ENCODE measurements at regions not wholly inside any gene's neighbourhood (a gene's known extent, or its start where the extent isn't known, plus 50 kb on each side); places are given as distances from the start of the nearest gene placed in this dataset.

DNA sequence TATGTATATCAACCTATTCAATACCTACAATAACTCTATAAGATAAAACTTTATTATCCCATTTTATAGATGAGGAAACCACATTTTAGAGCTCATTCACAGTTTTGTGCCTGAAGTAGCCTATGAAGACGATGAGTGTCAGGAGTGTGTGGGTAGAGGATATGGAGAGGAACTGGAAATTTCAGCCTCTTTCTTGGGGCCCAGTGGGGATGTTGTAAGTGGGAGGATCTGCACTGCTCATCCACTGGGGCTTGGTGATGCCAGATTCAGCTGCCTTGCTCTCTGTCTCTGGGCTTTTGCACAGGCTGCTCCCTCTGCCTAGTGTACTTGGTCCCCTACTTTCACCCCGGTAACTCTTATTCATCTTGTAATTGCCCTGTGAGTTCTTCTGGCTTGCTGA, 194.7 kb downstream of the SREK1 start:
- POLR2A ChIA-PET, result no interaction called here
- 90% methylated on average over 2 of the region's 2 CpGs for WGBS (ENCODE audit: insufficient coverage)
- no peak overlapping the region for H3K27ac ChIP-seq (ENCODE audit: insufficient read depth in 1 of 2, low read depth in 1 of 2, low read length in 2 of 2, poor library complexity in 1 of 2, severe bottlenecking in 2 of 2)
- H3K4me3 ChIP-seq (ENCODE audit: control insufficient read depth in 1 of 7, extremely low read depth in 1 of 7, insufficient read depth in 4 of 7, low read depth in 2 of 7, low read length in 6 of 7), result no peak overlapping the region
- peaks cover 0 to 5% (median 0%) of the 10 kb centered on the region in 5 experiments for H3K27me3 ChIP-seq (replicated peaks in 2 of 5; ENCODE audit: control insufficient read depth in 4 of 5, insufficient read depth in 5 of 5, low read length in 4 of 5)
- no peak for DNase-seq
- no peaks in the 10 kb centered on the region for H3K36me3 ChIP-seq (ENCODE audit: control insufficient read depth in 4 of 4, insufficient read depth in 4 of 4, low read length in 3 of 4)
- peaks cover 0 to 1% (median 0%) of the 10 kb centered on the region in 5 experiments for H3K9me3 ChIP-seq (ENCODE audit: control extremely low read depth in 1 of 5, control insufficient read depth in 4 of 5, insufficient read depth in 2 of 5, low read depth in 1 of 5, low read length in 4 of 5)
- CTCF ChIA-PET, result no interaction called here
- no peaks in the 10 kb centered on the region for H3K4me1 ChIP-seq (ENCODE audit: control extremely low read depth in 1 of 4, control insufficient read depth in 4 of 4, insufficient read depth in 4 of 4, low read length in 3 of 4)

DNA sequence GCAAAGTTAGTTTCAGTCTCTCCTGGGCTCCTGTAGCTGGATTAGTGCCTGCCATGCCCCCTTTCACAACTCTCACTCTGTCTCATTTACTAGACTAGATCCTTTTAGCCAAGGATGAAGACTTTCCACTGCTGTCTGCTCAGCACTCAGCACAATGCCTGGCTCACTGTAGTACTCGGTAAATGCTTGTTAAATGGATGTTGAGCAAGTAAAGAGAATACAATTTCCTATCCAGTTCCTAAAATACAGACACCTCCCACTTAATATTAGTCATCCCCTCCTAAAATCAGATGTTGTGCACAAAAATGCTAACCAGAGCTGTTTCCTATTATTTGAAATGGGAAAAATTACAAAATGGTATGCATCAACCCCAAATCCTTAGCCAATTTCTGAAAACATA, 195.8 kb downstream of the SREK1 start:
- no peak overlapping the region for H3K27ac ChIP-seq (ENCODE audit: insufficient read depth in 1 of 2, low read depth in 1 of 2, low read length in 2 of 2, poor library complexity in 1 of 2, severe bottlenecking in 2 of 2)
- no peaks in the 10 kb centered on the region for H3K36me3 ChIP-seq (ENCODE audit: control insufficient read depth in 4 of 4, insufficient read depth in 4 of 4, low read length in 3 of 4)
- WGBS (ENCODE audit: insufficient coverage), result no CpG with 5 or more reads among the region's 1 CpG
- no peak for DNase-seq
- H3K9me3 ChIP-seq (ENCODE audit: control extremely low read depth in 1 of 5, control insufficient read depth in 4 of 5, insufficient read depth in 2 of 5, low read depth in 1 of 5, low read length in 4 of 5), result peaks cover 0 to 1% (median 0%) of the 10 kb centered on the region in 5 experiments
- POLR2A ChIA-PET, result no interaction called here
- CTCF ChIA-PET, result no interaction called here
- H3K27me3 ChIP-seq (replicated peaks in 2 of 5; ENCODE audit: control insufficient read depth in 4 of 5, insufficient read depth in 5 of 5, low read length in 4 of 5), result peaks cover 0 to 5% (median 0%) of the 10 kb centered on the region in 5 experiments
- H3K4me1 ChIP-seq (ENCODE audit: control extremely low read depth in 1 of 4, control insufficient read depth in 4 of 4, insufficient read depth in 4 of 4, low read length in 3 of 4), result no peaks in the 10 kb centered on the region
- no peak overlapping the region for H3K4me3 ChIP-seq (ENCODE audit: control insufficient read depth in 1 of 7, extremely low read depth in 1 of 7, insufficient read depth in 4 of 7, low read depth in 2 of 7, low read length in 6 of 7)

DNA sequence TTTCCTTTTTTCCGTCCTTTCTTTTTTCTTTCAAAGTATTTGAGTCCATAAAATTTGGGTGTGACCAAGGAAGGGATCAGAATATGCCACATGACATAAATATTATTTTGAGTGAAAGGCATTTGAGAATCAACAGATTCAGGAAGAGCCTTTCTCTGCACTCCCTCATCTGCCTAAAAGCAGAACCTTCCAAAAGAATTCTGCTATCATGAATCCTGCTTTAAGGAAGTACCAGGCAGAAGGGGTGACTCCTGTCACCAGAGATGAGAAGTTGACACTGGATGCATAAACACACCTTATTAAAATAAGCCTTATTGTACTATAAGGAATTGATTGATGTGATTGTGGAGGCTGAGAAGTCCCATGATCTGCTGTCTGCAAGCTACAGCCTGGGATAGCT, 196.7 kb downstream of the SREK1 start:
- Histone ChIP-seq H3K4me3 (ENCODE audit: control insufficient read depth in 1 of 7, extremely low read depth in 1 of 7, insufficient read depth in 4 of 7, low read depth in 2 of 7, low read length in 6 of 7) (no peak overlapping the region), H3K27ac (ENCODE audit: insufficient read depth in 1 of 2, low read depth in 1 of 2, low read length in 2 of 2, poor library complexity in 1 of 2, severe bottlenecking in 2 of 2) (no peak overlapping the region), H3K9me3 (ENCODE audit: control extremely low read depth in 1 of 5, control insufficient read depth in 4 of 5, insufficient read depth in 2 of 5, low read depth in 1 of 5, low read length in 4 of 5) (peaks cover 0 to 1% (median 0%) of the 10 kb centered on the region in 5 experiments), H3K27me3 (replicated peaks in 2 of 5; ENCODE audit: control insufficient read depth in 4 of 5, insufficient read depth in 5 of 5, low read length in 4 of 5) (peaks cover 0 to 5% (median 0%) of the 10 kb centered on the region in 5 experiments), H3K4me1 (ENCODE audit: control extremely low read depth in 1 of 4, control insufficient read depth in 4 of 4, insufficient read depth in 4 of 4, low read length in 3 of 4) (no peaks in the 10 kb centered on the region), H3K36me3 (ENCODE audit: control insufficient read depth in 4 of 4, insufficient read depth in 4 of 4, low read length in 3 of 4) (no peaks in the 10 kb centered on the region)
- ChIA-PET POLR2A (interaction anchor here (0.7 kb wide), 1 partner anchor 11 kb away, joined by 3 read pairs; no protein-coding TSS in a partner anchor), CTCF (no interaction called here)
- WGBS (ENCODE audit: insufficient coverage), result no CpG with 5 or more reads among the region's 1 CpG
- no peak for DNase-seq

DNA sequence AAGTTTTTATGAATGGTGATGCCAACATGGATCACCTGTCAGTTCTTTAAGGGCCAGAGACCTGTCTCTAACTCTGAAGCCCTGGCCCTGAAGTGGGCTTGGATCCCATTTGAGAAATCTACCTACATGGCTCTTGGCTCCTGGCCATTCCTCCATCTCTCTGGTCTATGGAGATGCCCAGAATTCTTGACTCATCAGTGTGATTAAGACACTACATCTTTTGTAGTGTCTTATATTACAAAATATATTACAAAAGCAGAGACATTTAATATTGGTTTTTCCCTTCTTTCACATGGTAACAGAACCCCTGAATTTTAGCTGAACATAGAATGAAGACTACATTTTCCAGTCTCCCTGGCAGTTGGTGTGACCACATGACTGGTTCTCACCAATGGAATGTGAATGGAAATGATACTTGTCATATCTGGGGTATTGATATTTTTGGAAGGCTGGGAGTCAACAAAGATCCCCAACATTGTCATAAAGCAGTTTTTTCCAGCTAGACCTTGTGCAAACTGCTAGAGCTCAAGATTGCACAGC, 198.3 kb downstream of the SREK1 start:
- no peak for DNase-seq
- Histone ChIP-seq H3K4me3 (ENCODE audit: control insufficient read depth in 1 of 7, extremely low read depth in 1 of 7, insufficient read depth in 4 of 7, low read depth in 2 of 7, low read length in 6 of 7) (no peak overlapping the region), H3K4me1 (ENCODE audit: control extremely low read depth in 1 of 4, control insufficient read depth in 4 of 4, insufficient read depth in 4 of 4, low read length in 3 of 4) (no peaks in the 10 kb centered on the region), H3K27me3 (replicated peaks in 2 of 5; ENCODE audit: control insufficient read depth in 4 of 5, insufficient read depth in 5 of 5, low read length in 4 of 5) (peaks cover 0 to 5% (median 0%) of the 10 kb centered on the region in 5 experiments), H3K27ac (ENCODE audit: insufficient read depth in 1 of 2, low read depth in 1 of 2, low read length in 2 of 2, poor library complexity in 1 of 2, severe bottlenecking in 2 of 2) (no peak overlapping the region), H3K9me3 (ENCODE audit: control extremely low read depth in 1 of 5, control insufficient read depth in 4 of 5, insufficient read depth in 2 of 5, low read depth in 1 of 5, low read length in 4 of 5) (peaks cover 0 to 1% (median 0%) of the 10 kb centered on the region in 5 experiments), H3K36me3 (ENCODE audit: control insufficient read depth in 4 of 4, insufficient read depth in 4 of 4, low read length in 3 of 4) (no peaks in the 10 kb centered on the region)
- ChIA-PET CTCF (interaction anchor here (1.3 kb wide), 1 partner anchor 11 kb away, joined by 4 read pairs; no protein-coding TSS in a partner anchor), POLR2A (no interaction called here)

DNA sequence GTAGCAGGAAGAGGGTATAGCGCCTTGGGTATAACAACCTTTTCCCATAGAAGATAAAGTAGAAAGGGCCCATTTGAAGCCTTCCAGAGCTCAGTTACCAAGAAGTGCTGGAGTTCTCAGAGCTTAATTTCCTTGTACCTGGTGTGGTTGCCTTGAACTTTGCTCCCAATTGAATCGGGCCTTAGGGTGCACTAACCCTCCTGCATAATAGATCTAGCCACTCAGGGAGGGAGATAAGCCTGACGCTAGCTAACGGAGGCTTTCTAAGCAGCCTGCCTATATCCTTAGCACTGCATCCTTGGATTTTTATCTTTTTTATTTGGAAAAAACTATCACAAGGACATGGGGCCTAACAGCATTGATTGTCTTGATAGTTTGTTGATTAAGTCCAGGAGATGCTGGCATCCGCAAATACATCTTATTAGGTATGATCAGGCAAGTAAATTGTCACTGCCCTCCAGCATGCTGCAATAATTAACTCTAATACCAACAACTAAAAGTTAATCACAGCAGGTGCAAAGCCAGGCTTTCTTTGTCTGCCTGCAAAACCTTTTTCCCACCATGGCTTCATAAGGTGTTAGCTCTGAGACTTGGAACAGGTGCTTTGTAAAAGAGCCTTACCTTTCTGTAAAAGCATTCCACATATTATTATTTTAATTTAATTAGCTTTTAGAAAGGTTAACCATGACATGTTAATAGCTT, 199.4 kb downstream of the SREK1 start:
- ChIA-PET CTCF (interaction anchor here (1.3 kb wide), 1 partner anchor 12 kb away, joined by 4 read pairs; no protein-coding TSS in a partner anchor), POLR2A (no interaction called here)
- peaks cover 0 to 5% (median 0%) of the 10 kb centered on the region in 5 experiments for H3K27me3 ChIP-seq (replicated peaks in 2 of 5; ENCODE audit: control insufficient read depth in 4 of 5, insufficient read depth in 5 of 5, low read length in 4 of 5)
- no peak overlapping the region for H3K4me3 ChIP-seq (ENCODE audit: control insufficient read depth in 1 of 7, extremely low read depth in 1 of 7, insufficient read depth in 4 of 7, low read depth in 2 of 7, low read length in 6 of 7)
- peaks cover 0 to 1% (median 0%) of the 10 kb centered on the region in 5 experiments for H3K9me3 ChIP-seq (ENCODE audit: control extremely low read depth in 1 of 5, control insufficient read depth in 4 of 5, insufficient read depth in 2 of 5, low read depth in 1 of 5, low read length in 4 of 5)
- no peak for DNase-seq
- WGBS (ENCODE audit: insufficient coverage), result 80% methylated on average over 3 of the region's 5 CpGs
- no peaks in the 10 kb centered on the region for H3K4me1 ChIP-seq (ENCODE audit: control extremely low read depth in 1 of 4, control insufficient read depth in 4 of 4, insufficient read depth in 4 of 4, low read length in 3 of 4)
- no peaks in the 10 kb centered on the region for H3K36me3 ChIP-seq (ENCODE audit: control insufficient read depth in 4 of 4, insufficient read depth in 4 of 4, low read length in 3 of 4)
- no peak overlapping the region for H3K27ac ChIP-seq (ENCODE audit: insufficient read depth in 1 of 2, low read depth in 1 of 2, low read length in 2 of 2, poor library complexity in 1 of 2, severe bottlenecking in 2 of 2)

DNA sequence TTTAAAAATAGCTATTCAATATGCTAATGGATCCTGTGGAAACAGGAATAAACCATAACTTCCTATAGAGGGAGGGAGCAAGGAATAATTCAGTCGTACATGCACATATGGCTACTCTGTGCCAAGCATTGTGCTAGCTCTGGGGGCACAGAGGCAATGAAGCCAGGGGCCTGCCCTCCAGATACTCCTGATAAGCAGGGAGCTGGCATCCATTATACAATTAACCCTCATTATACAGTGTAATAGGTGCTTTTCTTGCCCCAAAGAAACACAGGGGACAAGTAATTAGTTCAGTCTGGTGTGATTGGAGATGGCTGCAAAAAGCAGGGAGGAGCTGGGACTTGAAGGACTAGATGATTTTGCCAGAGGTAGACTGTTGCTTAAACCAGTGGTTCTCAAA, 200.4 kb downstream of the SREK1 start:
- Histone ChIP-seq H3K4me3 (ENCODE audit: control insufficient read depth in 1 of 7, extremely low read depth in 1 of 7, insufficient read depth in 4 of 7, low read depth in 2 of 7, low read length in 6 of 7) (no peak overlapping the region), H3K27ac (ENCODE audit: insufficient read depth in 1 of 2, low read depth in 1 of 2, low read length in 2 of 2, poor library complexity in 1 of 2, severe bottlenecking in 2 of 2) (no peak overlapping the region), H3K36me3 (ENCODE audit: control insufficient read depth in 4 of 4, insufficient read depth in 4 of 4, low read length in 3 of 4) (no peaks in the 10 kb centered on the region), H3K9me3 (ENCODE audit: control extremely low read depth in 1 of 5, control insufficient read depth in 4 of 5, insufficient read depth in 2 of 5, low read depth in 1 of 5, low read length in 4 of 5) (peaks cover 0 to 1% (median 0%) of the 10 kb centered on the region in 5 experiments), H3K4me1 (ENCODE audit: control extremely low read depth in 1 of 4, control insufficient read depth in 4 of 4, insufficient read depth in 4 of 4, low read length in 3 of 4) (no peaks in the 10 kb centered on the region), H3K27me3 (replicated peaks in 2 of 5; ENCODE audit: control insufficient read depth in 4 of 5, insufficient read depth in 5 of 5, low read length in 4 of 5) (peaks cover 0 to 6% (median 0%) of the 10 kb centered on the region in 5 experiments)
- ChIA-PET CTCF (no interaction called here), POLR2A (interaction anchor here (0.7 kb wide), 1 partner anchor 118 kb away, joined by 3 read pairs; no protein-coding TSS in a partner anchor)
- WGBS (ENCODE audit: insufficient coverage), result no CpG with 5 or more reads among the region's 1 CpG
- DNase-seq, result no peak

DNA sequence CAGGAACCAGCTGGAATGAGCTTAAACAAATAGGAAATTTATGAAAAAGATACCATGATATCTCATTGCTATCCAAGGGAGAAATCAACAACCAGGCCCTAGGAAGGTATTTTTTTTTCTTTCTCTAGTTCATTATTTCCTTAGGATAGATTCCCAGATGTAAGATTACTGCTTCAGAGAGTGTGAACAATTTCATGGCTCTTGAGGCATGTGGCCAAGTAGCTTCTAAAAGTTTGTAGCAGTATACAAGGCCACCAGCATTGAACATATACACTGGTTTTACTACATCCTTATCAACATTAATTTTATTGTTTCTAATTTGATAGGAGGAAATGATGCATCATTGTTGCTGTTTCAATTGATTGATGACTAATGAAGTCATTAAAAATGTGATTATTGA, 201.2 kb downstream of the SREK1 start:
- CTCF ChIA-PET, result no interaction called here
- H3K36me3 ChIP-seq (ENCODE audit: control insufficient read depth in 4 of 4, insufficient read depth in 4 of 4, low read length in 3 of 4), result no peaks in the 10 kb centered on the region
- POLR2A ChIA-PET, result interaction anchor here (0.7 kb wide), 1 partner anchor 117 kb away, joined by 3 read pairs; no protein-coding TSS in a partner anchor
- H3K4me1 ChIP-seq (ENCODE audit: control extremely low read depth in 1 of 4, control insufficient read depth in 4 of 4, insufficient read depth in 4 of 4, low read length in 3 of 4), result no peaks in the 10 kb centered on the region
- H3K27me3 ChIP-seq (replicated peaks in 2 of 5; ENCODE audit: control insufficient read depth in 4 of 5, insufficient read depth in 5 of 5, low read length in 4 of 5), result peaks cover 0 to 6% (median 0%) of the 10 kb centered on the region in 5 experiments
- peaks cover 0 to 1% (median 0%) of the 10 kb centered on the region in 5 experiments for H3K9me3 ChIP-seq (ENCODE audit: control extremely low read depth in 1 of 5, control insufficient read depth in 4 of 5, insufficient read depth in 2 of 5, low read depth in 1 of 5, low read length in 4 of 5)
- H3K4me3 ChIP-seq (ENCODE audit: control insufficient read depth in 1 of 7, extremely low read depth in 1 of 7, insufficient read depth in 4 of 7, low read depth in 2 of 7, low read length in 6 of 7), result no peak overlapping the region
- DNase-seq, result no peak
- no peak overlapping the region for H3K27ac ChIP-seq (ENCODE audit: insufficient read depth in 1 of 2, low read depth in 1 of 2, low read length in 2 of 2, poor library complexity in 1 of 2, severe bottlenecking in 2 of 2)
